ENCODE measurements at regions not wholly inside any gene's neighbourhood (a gene's known extent, or its start where the extent isn't known, plus 50 kb on each side); places are given as distances from the start of the nearest gene placed in this dataset.

DNA sequence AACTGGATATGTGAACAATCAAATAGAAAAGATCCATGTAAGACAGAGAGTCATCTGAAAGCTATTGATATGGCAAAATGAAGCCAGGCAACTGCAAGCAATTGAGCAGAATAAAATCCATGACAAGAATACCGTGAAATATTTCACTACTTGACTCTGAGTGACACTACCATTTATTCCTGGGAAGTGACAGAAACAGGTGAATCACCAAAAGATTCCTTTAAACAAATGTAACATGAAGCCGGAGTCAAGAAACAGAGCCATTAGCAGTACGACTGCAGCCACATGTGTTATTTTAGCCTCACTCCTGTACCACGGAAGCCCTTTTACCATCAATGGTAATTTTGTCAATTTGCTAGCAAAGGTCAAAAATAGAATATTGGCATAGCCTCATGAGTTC lies 197.7 kb upstream of the POT1 start:
- Histone ChIP-seq H3K36me3 (replicated peaks; ENCODE audit: insufficient read depth, low read depth) (no peaks in the 10 kb centered on the region), H3K27me3 (no peaks in the 10 kb centered on the region), H3K27ac (no peak overlapping the region), H3K4me2 (no peak overlapping the region), H3K9me2 (replicated peaks; ENCODE audit: insufficient read depth) (no peaks in the 10 kb centered on the region), H4K20me1 (ENCODE audit: insufficient read depth, poor library complexity, severe bottlenecking) (no peaks in the 10 kb centered on the region), H3K9me3 (ENCODE audit: low read depth) (no peaks in the 10 kb centered on the region), H2AFZ (no peak overlapping the region), H3K4me3 (no peak overlapping the region), H3K79me2 (no peaks in the 10 kb centered on the region), H3K4me1 (ENCODE audit: insufficient read depth) (no peaks in the 10 kb centered on the region)
- no peak for DNase-seq (ENCODE audit: low spot score)
- TF ChIP-seq, protein P1, sequence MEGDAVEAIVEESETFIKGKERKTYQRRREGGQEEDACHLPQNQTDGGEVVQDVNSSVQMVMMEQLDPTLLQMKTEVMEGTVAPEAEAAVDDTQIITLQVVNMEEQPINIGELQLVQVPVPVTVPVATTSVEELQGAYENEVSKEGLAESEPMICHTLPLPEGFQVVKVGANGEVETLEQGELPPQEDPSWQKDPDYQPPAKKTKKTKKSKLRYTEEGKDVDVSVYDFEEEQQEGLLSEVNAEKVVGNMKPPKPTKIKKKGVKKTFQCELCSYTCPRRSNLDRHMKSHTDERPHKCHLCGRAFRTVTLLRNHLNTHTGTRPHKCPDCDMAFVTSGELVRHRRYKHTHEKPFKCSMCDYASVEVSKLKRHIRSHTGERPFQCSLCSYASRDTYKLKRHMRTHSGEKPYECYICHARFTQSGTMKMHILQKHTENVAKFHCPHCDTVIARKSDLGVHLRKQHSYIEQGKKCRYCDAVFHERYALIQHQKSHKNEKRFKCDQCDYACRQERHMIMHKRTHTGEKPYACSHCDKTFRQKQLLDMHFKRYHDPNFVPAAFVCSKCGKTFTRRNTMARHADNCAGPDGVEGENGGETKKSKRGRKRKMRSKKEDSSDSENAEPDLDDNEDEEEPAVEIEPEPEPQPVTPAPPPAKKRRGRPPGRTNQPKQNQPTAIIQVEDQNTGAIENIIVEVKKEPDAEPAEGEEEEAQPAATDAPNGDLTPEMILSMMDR (IDR thresholded peaks at IDR 0.05; ENCODE audit: poor library complexity): no peak
- TF ChIP-seq EZH2phosphoT487 (IDR thresholded peaks at IDR 0.05; ENCODE audit: low read depth, severe bottlenecking, unreplicated experiment) (no peak), EZH2 (IDR thresholded peaks at IDR 0.05; ENCODE audit: borderline replicate concordance) (no peak)
- WGBS (ENCODE audit: low lambda C conversion rate, missing lambda C conversion rate): 93% methylated on average over 4 of the region's 4 CpGs

DNA sequence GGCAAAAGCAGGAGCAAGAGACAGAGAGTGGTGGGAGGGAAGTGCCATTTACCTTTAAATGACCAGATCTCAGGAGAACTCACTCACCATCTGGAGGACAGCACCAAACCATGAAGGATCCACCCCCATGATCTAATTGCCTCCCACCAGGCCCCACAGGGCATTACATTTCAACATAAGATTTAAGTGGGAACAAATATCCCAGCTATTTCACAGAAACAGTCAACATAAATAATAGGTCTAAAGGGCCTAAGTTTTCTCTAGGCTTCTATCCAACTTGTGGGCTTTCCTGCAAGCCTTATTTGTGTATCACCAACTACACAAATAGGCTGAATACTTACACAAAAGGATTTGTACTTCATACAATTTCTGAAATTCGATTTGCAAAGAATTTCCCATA lies 196.8 kb upstream of the POT1 start:
- Histone ChIP-seq H3K4me2 (no peak overlapping the region), H3K27ac (no peak overlapping the region), H3K9me2 (replicated peaks; ENCODE audit: insufficient read depth) (no peaks in the 10 kb centered on the region), H3K9me3 (ENCODE audit: low read depth) (no peaks in the 10 kb centered on the region), H3K4me1 (ENCODE audit: insufficient read depth) (no peaks in the 10 kb centered on the region), H2AFZ (no peak overlapping the region), H3K4me3 (no peak overlapping the region), H4K20me1 (ENCODE audit: insufficient read depth, poor library complexity, severe bottlenecking) (no peaks in the 10 kb centered on the region), H3K79me2 (no peaks in the 10 kb centered on the region), H3K27me3 (no peaks in the 10 kb centered on the region), H3K36me3 (replicated peaks; ENCODE audit: insufficient read depth, low read depth) (no peaks in the 10 kb centered on the region)
- DNase-seq (ENCODE audit: low spot score): no peak
- 63% methylated on average over 1 of the region's 1 CpG for WGBS (ENCODE audit: low lambda C conversion rate, missing lambda C conversion rate)
- no peak for TF ChIP-seq EZH2phosphoT487 (IDR thresholded peaks at IDR 0.05; ENCODE audit: low read depth, severe bottlenecking, unreplicated experiment)
- TF ChIP-seq, protein P1 (IDR thresholded peaks at IDR 0.05; ENCODE audit: poor library complexity): no peak
- no peak for TF ChIP-seq EZH2 (IDR thresholded peaks at IDR 0.05; ENCODE audit: borderline replicate concordance)

DNA sequence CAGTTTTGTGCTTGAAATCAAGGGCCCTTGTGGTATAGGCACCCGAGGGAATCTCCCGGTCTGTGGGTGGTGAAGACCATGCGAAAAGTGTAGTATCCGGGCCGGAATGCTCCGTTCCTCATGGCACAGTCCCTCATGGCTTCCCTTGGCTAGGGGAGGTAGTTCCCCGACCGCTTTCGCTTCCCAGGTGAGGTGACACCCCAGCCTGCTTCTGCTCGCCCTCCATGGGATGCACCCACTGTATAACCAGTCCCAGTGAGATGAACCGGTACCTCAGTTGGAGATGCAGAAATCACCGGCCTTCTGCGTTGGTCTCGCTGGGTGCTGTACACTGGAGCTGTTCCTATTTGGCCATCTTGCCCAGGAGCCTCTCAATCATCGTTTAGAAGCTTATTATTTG lies 195.7 kb upstream of the POT1 start:
- Histone ChIP-seq H3K79me2 (no peaks in the 10 kb centered on the region), H3K4me1 (ENCODE audit: insufficient read depth) (no peaks in the 10 kb centered on the region), H3K9me2 (replicated peaks; ENCODE audit: insufficient read depth) (no peaks in the 10 kb centered on the region), H3K27me3 (no peaks in the 10 kb centered on the region), H4K20me1 (ENCODE audit: insufficient read depth, poor library complexity, severe bottlenecking) (no peaks in the 10 kb centered on the region), H3K4me3 (no peak overlapping the region), H3K9me3 (ENCODE audit: low read depth) (no peaks in the 10 kb centered on the region), H3K4me2 (no peak overlapping the region), H3K36me3 (replicated peaks; ENCODE audit: insufficient read depth, low read depth) (no peaks in the 10 kb centered on the region), H2AFZ (no peak overlapping the region), H3K27ac (no peak overlapping the region)
- TF ChIP-seq EZH2 (IDR thresholded peaks at IDR 0.05; ENCODE audit: borderline replicate concordance): no peak
- no peak for DNase-seq (ENCODE audit: low spot score)
- WGBS (ENCODE audit: low lambda C conversion rate, missing lambda C conversion rate): 91% methylated on average over 15 of the region's 15 CpGs

DNA sequence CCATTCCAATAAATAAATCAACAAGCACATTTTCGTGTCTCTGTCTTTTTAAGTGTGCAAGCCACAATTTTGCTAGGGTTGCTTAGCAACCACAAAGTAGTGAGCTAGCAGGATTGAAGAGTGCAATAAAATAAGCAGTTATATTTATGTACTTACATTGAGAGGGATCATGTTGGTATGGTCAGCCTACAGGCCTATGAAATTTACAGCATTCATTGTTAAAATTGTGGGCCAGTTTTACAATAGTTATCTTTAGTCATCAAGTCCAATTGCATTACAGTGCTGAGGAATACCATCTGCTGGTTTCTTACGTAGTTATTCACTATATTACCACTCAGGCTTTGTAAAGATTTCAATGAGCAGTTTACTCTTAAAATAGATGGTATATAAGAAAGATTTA lies 192.5 kb upstream of the POT1 start:
- TF ChIP-seq EZH2 (IDR thresholded peaks at IDR 0.05; ENCODE audit: borderline replicate concordance) (no peak), EZH2phosphoT487 (IDR thresholded peaks at IDR 0.05; ENCODE audit: low read depth, severe bottlenecking, unreplicated experiment) (no peak)
- TF ChIP-seq, protein P1 (IDR thresholded peaks at IDR 0.05; ENCODE audit: poor library complexity): no peak
- 50% methylated on average over 2 of the region's 2 CpGs for WGBS (ENCODE audit: low lambda C conversion rate, missing lambda C conversion rate)
- Histone ChIP-seq H3K4me2 (no peak overlapping the region), H3K36me3 (replicated peaks; ENCODE audit: insufficient read depth, low read depth) (no peaks in the 10 kb centered on the region), H3K9me2 (replicated peaks; ENCODE audit: insufficient read depth) (no peaks in the 10 kb centered on the region), H2AFZ (no peak overlapping the region), H3K79me2 (no peaks in the 10 kb centered on the region), H3K9me3 (ENCODE audit: low read depth) (no peaks in the 10 kb centered on the region), H3K4me3 (no peak overlapping the region), H3K27ac (no peak overlapping the region), H3K27me3 (no peaks in the 10 kb centered on the region), H3K4me1 (ENCODE audit: insufficient read depth) (no peaks in the 10 kb centered on the region), H4K20me1 (ENCODE audit: insufficient read depth, poor library complexity, severe bottlenecking) (no peaks in the 10 kb centered on the region)
- DNase-seq (ENCODE audit: low spot score): no peak

All from hepatocyte (in vitro differentiated cells).